Astrocyte (in vitro differentiated cells and primary cell): ENCODE measurements at regions not wholly inside any gene's neighbourhood (a gene's known extent, or its start where the extent isn't known, plus 50 kb on each side); places are given as distances from the start of the nearest gene placed in this dataset.

Experiments
- DNase-seq: peaks from one replicate; pipeline ENCODE4 v3.0.0-alpha.2; 2010; ENCODE audit warnings: low read depth
- FAIRE-seq: peaks from 2 replicates; lab custom pipeline; 2011; peaks lifted over from hg19 to GRCh38; lab: Jason Lieb, UNC
- H2AFZ ChIP-seq: 2 replicates; pipeline ENCODE4 v1.6.0; 2012; ENCODE audit warnings: low read depth, low read length, inconsistent platforms
- H3K27ac ChIP-seq: 2 replicates; pipeline ENCODE4 v1.5.1; 2011; ENCODE audit warnings: low read depth, low read length, inconsistent platforms
- H3K27me3 ChIP-seq: 2 replicates; pipeline ENCODE4 v1.6.0; 2011; ENCODE audit warnings: low read length, inconsistent platforms; ENCODE audit not compliant: insufficient read depth
- H3K36me3 ChIP-seq: 2 replicates; pipeline ENCODE4 v1.5.1; 2011; ENCODE audit warnings: low read length, inconsistent platforms; ENCODE audit not compliant: insufficient read depth
- H3K4me1 ChIP-seq: 2 replicates; pipeline ENCODE4 v1.5.1; 2011; ENCODE audit warnings: low read length, inconsistent platforms; ENCODE audit not compliant: insufficient read depth
- H3K4me2 ChIP-seq: 2 replicates; pipeline ENCODE4 v1.6.0; 2012; ENCODE audit warnings: low read length, inconsistent platforms
- H3K4me3 ChIP-seq: 2 replicates; pipeline ENCODE4 v1.5.1; 2011; ENCODE audit warnings: low read depth, mild to moderate bottlenecking, low read length, inconsistent platforms; ENCODE audit not compliant: insufficient read depth
- H3K79me2 ChIP-seq: 2 replicates; pipeline ENCODE4 v1.6.0; 2012; ENCODE audit warnings: mild to moderate bottlenecking, low read length, inconsistent platforms; ENCODE audit not compliant: insufficient read depth
- H3K9ac ChIP-seq: 2 replicates; pipeline ENCODE4 v1.6.0; 2012; ENCODE audit warnings: mild to moderate bottlenecking, low read length, inconsistent platforms
- H3K9me3 ChIP-seq: 2 replicates; pipeline ENCODE4 v1.5.1; 2012; ENCODE audit warnings: low read depth, mild to moderate bottlenecking, low read length, inconsistent platforms; ENCODE audit not compliant: insufficient read depth
- H4K20me1 ChIP-seq: 2 replicates; pipeline ENCODE4 v1.6.0; 2012; ENCODE audit warnings: low read length, inconsistent platforms; ENCODE audit not compliant: insufficient read depth
- H3K27ac Mint-ChIP-seq: one replicate; pipeline ENCODE4 v1.8.0; 2021; ENCODE audit warnings: mild to moderate bottlenecking, mixed read lengths; ENCODE audit not compliant: unreplicated experiment
- H3K27me3 Mint-ChIP-seq: one replicate; pipeline ENCODE4 v1.8.0; 2021; ENCODE audit warnings: low read depth, mixed read lengths; ENCODE audit not compliant: unreplicated experiment
- H3K36me3 Mint-ChIP-seq: one replicate; pipeline ENCODE4 v1.8.0; 2021; ENCODE audit warnings: low read depth, mixed read lengths; ENCODE audit not compliant: unreplicated experiment
- H3K4me1 Mint-ChIP-seq: one replicate; pipeline ENCODE4 v1.8.0; 2021; ENCODE audit warnings: low read depth, mixed read lengths; ENCODE audit not compliant: unreplicated experiment
- H3K4me3 Mint-ChIP-seq: one replicate; pipeline ENCODE4 v1.8.0; 2021; ENCODE audit warnings: mild to moderate bottlenecking, moderate library complexity, mixed read lengths; ENCODE audit not compliant: unreplicated experiment
- H3K9me3 Mint-ChIP-seq: one replicate; pipeline ENCODE4 v1.8.0; 2021; ENCODE audit warnings: mild to moderate bottlenecking, mixed read lengths; ENCODE audit not compliant: unreplicated experiment
- CTCF ChIP-seq: IDR thresholded peaks from 2 replicates; pipeline ENCODE4 v1.5.1; 2011; ENCODE audit warnings: low read depth, mild to moderate bottlenecking, inconsistent platforms, low read length, moderate library complexity; ENCODE audit not compliant: insufficient read depth
- EZH2 ChIP-seq: IDR thresholded peaks from 2 replicates; pipeline ENCODE4 v1.6.1; 2012; ENCODE audit warnings: mild to moderate bottlenecking, low read length, inconsistent platforms; ENCODE audit not compliant: insufficient read depth

GRCh38 chr20:54742193-54742592 is 266.8 kb downstream of the DOK5 start:
- H3K36me3 ChIP-seq = no peaks in the 10 kb centered on the region
- DNase-seq = no peak
- H3K79me2 ChIP-seq = no peaks in the 10 kb centered on the region
- TF ChIP-seq CTCF (no peak), EZH2 (no peak)
- no peak overlapping the region for H3K4me3 ChIP-seq
- no peaks in the 10 kb centered on the region for H4K20me1 ChIP-seq
- H3K4me3 Mint-ChIP-seq = no peak overlapping the region
- no peaks in the 10 kb centered on the region for H3K9me3 ChIP-seq
- no peaks in the 10 kb centered on the region for H3K36me3 Mint-ChIP-seq
- H3K9me3 Mint-ChIP-seq = peaks cover 3% of the 10 kb centered on the region
- no peaks in the 10 kb centered on the region for H3K4me1 ChIP-seq
- no peaks in the 10 kb centered on the region for H3K4me1 Mint-ChIP-seq
- no peak overlapping the region for H3K4me2 ChIP-seq
- H3K27me3 Mint-ChIP-seq = no peaks in the 10 kb centered on the region
- no peaks in the 10 kb centered on the region for H3K27me3 ChIP-seq
- FAIRE-seq = no peak
- H3K9ac ChIP-seq = no peak overlapping the region
- no peak overlapping the region for H2AFZ ChIP-seq
- H3K27ac ChIP-seq = no peak overlapping the region
- H3K27ac Mint-ChIP-seq = no peak overlapping the region

- DNase-seq = no peak
- H3K4me1 Mint-ChIP-seq = no peaks in the 10 kb centered on the region
- Histone ChIP-seq H3K9me3 (no peaks in the 10 kb centered on the region), H3K79me2 (no peaks in the 10 kb centered on the region), H4K20me1 (no peaks in the 10 kb centered on the region), H3K27ac (no peak overlapping the region), H3K4me2 (no peak overlapping the region), H3K9ac (no peak overlapping the region), H3K4me1 (no peaks in the 10 kb centered on the region), H3K27me3 (no peaks in the 10 kb centered on the region), H3K36me3 (no peaks in the 10 kb centered on the region), H2AFZ (no peak overlapping the region), H3K4me3 (no peak overlapping the region)
- H3K27me3 Mint-ChIP-seq = no peaks in the 10 kb centered on the region
- no peak overlapping the region for H3K4me3 Mint-ChIP-seq
- TF ChIP-seq EZH2 (no peak), CTCF (no peak)
- FAIRE-seq = no peak
- no peak overlapping the region for H3K27ac Mint-ChIP-seq
- H3K9me3 Mint-ChIP-seq = peaks cover 2% of the 10 kb centered on the region
- no peaks in the 10 kb centered on the region for H3K36me3 Mint-ChIP-seq
These were observed 261.0 kb downstream of the DOK5 start for GRCh38 chr20:54736421-54736820.

DNA sequence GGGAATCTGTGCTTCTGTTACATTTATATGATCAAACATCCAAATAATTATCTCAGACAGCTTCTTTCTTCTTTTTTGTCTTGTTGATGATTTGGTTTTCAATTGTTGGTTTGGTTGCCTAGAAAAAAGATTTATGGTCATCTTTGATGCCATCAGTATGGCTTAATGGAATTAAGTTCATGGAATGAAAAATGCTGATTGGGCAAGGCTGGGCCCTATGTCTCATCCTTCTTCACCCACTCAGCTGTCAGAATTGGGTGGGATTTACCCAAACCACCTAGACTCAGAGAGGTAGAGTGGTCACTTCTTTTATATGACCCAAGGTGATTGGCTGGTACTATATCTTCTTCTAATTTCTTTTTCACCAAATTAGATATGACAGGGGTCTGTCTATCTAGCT is 258.3 kb downstream of the DOK5 start:
- H3K4me3 Mint-ChIP-seq = no peak overlapping the region
- no peak overlapping the region for H3K27ac Mint-ChIP-seq
- Histone ChIP-seq H3K27me3 (no peaks in the 10 kb centered on the region), H3K4me1 (no peaks in the 10 kb centered on the region), H3K27ac (no peak overlapping the region), H3K9me3 (no peaks in the 10 kb centered on the region), H2AFZ (no peak overlapping the region), H3K4me2 (no peak overlapping the region), H3K9ac (no peak overlapping the region), H3K4me3 (no peak overlapping the region), H3K79me2 (no peaks in the 10 kb centered on the region), H4K20me1 (no peaks in the 10 kb centered on the region), H3K36me3 (no peaks in the 10 kb centered on the region)
- peaks cover 2% of the 10 kb centered on the region for H3K9me3 Mint-ChIP-seq
- TF ChIP-seq EZH2 (no peak), CTCF (no peak)
- DNase-seq (no peak), FAIRE-seq (no peak)
- H3K4me1 Mint-ChIP-seq = no peaks in the 10 kb centered on the region
- no peaks in the 10 kb centered on the region for H3K27me3 Mint-ChIP-seq
- H3K36me3 Mint-ChIP-seq = no peaks in the 10 kb centered on the region
